ENCODE measurements at regions not wholly inside any gene's neighbourhood (a gene's known extent, or its start where the extent isn't known, plus 50 kb on each side); places are given as distances from the start of the nearest gene placed in this dataset.

DNA sequence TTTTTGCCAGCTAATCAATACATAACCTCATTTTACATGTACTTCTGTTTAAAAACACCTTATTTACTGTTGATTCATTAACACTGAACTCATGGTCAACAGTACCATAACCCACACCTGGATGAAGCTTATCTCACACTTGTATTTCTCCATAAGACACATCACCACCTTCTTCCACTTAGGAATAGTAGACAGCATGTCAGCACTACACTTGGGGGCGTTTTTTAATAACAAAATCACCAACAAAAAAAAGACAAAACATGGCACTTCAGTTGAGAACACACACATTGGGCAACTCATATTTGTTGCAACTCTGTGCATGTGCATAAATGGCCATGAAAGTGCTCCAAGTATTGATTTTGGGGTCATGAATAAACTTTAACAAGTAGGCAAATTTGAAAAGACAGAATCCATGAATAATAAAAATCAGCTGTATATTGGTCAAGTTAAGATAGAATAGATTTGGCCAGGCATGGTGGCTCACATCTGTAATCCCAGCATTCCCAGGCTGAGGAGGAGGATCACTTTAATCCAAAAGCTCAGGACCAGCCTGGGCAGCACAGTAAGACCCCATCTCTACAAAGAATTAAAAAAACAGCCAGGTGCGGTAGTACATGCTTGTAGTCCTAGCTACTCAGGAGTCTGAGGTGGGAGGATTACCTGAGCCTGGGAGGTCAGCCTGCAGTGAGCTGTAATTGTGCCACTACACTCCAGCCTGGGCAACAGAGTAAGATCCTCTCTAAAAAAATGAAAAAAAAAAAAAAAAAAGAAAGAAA is 84.4 kb upstream of the SRD5A2 start:
- TF ChIP-seq, protein P1, sequence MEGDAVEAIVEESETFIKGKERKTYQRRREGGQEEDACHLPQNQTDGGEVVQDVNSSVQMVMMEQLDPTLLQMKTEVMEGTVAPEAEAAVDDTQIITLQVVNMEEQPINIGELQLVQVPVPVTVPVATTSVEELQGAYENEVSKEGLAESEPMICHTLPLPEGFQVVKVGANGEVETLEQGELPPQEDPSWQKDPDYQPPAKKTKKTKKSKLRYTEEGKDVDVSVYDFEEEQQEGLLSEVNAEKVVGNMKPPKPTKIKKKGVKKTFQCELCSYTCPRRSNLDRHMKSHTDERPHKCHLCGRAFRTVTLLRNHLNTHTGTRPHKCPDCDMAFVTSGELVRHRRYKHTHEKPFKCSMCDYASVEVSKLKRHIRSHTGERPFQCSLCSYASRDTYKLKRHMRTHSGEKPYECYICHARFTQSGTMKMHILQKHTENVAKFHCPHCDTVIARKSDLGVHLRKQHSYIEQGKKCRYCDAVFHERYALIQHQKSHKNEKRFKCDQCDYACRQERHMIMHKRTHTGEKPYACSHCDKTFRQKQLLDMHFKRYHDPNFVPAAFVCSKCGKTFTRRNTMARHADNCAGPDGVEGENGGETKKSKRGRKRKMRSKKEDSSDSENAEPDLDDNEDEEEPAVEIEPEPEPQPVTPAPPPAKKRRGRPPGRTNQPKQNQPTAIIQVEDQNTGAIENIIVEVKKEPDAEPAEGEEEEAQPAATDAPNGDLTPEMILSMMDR (IDR thresholded peaks at IDR 0.05; ENCODE audit: insufficient read depth in 1 of 2, low read depth in 1 of 2, low read length in 1 of 2, severe bottlenecking in 1 of 2, unreplicated experiment in 1 of 2): no peak
- no peaks in the 10 kb centered on the region for H3K36me3 ChIP-seq (ENCODE audit: control insufficient read depth, insufficient read depth, low read length)
- POLR2A ChIA-PET: no interaction called here
- no peak overlapping the region for H3K4me3 ChIP-seq (ENCODE audit: low read depth, low read length)
- no peak for DNase-seq
- intact Hi-C loops (cut with micrococcal nuclease; ENCODE audit: unreplicated experiment): no loop called here
- no peaks in the 10 kb centered on the region for H3K9me3 ChIP-seq
- no peak overlapping the region for H3K27ac Mint-ChIP-seq (ENCODE audit: unreplicated experiment)
- no peaks in the 10 kb centered on the region for H3K9me3 Mint-ChIP-seq (ENCODE audit: unreplicated experiment)
- no peaks in the 10 kb centered on the region for H3K36me3 Mint-ChIP-seq (ENCODE audit: insufficient read depth, unreplicated experiment)
- no peaks in the 10 kb centered on the region for H3K27me3 ChIP-seq (replicated peaks; ENCODE audit: control insufficient read depth, insufficient read depth, low read length)
- no peak overlapping the region for H3K4me3 Mint-ChIP-seq (ENCODE audit: unreplicated experiment)
- BruUV-seq (replicated peaks): no TSS peak
- CTCF ChIA-PET: no interaction called here
- no peaks in the 10 kb centered on the region for H3K4me1 ChIP-seq
- H3K4me1 Mint-ChIP-seq (ENCODE audit: low read depth, unreplicated experiment): no peaks in the 10 kb centered on the region
- peaks cover 4% of the 10 kb centered on the region for H3K27me3 Mint-ChIP-seq (ENCODE audit: insufficient read depth, unreplicated experiment)

DNA sequence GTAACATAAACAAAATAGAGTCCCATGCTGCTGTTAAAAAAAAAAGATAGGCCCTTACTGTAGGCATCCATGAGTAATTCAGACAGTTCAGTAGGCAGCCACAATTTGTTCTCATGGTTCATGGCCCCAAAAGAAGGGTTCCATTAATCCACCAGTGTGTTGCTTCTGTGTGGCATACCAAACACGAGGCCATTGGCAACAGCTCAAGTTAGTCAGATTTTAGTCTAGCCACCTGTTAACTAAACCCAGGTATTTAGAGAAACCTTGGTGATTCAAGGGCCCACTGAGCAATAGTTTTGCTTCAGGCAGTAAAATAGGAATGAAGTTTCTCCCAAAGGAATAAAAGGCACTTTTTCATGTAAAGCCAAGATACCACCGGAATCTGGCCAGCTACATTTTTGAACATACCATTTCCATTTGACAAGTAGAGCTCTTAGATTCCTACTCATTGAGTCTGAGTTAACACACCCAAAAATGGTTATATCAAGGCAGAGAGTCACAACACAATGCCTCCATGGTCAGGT is 80.1 kb upstream of the SRD5A2 start:
- H3K4me1 Mint-ChIP-seq (ENCODE audit: low read depth, unreplicated experiment): no peaks in the 10 kb centered on the region
- POLR2A ChIA-PET: no interaction called here
- no peak overlapping the region for H3K4me3 Mint-ChIP-seq (ENCODE audit: unreplicated experiment)
- H3K27me3 Mint-ChIP-seq (ENCODE audit: insufficient read depth, unreplicated experiment): peaks cover 18% of the 10 kb centered on the region
- TF ChIP-seq, protein P1 (IDR thresholded peaks at IDR 0.05; ENCODE audit: insufficient read depth in 1 of 2, low read depth in 1 of 2, low read length in 1 of 2, severe bottlenecking in 1 of 2, unreplicated experiment in 1 of 2): no peak
- no peaks in the 10 kb centered on the region for H3K36me3 ChIP-seq (ENCODE audit: control insufficient read depth, insufficient read depth, low read length)
- no peak overlapping the region for H3K4me3 ChIP-seq (ENCODE audit: low read depth, low read length)
- BruUV-seq (replicated peaks): no TSS peak
- intact Hi-C loops (cut with micrococcal nuclease; ENCODE audit: unreplicated experiment): no loop called here
- no peaks in the 10 kb centered on the region for H3K27me3 ChIP-seq (replicated peaks; ENCODE audit: control insufficient read depth, insufficient read depth, low read length)
- CTCF ChIA-PET: no interaction called here
- H3K9me3 ChIP-seq: no peaks in the 10 kb centered on the region
- DNase-seq: no peak
- H3K27ac Mint-ChIP-seq (ENCODE audit: unreplicated experiment): no peak overlapping the region
- H3K9me3 Mint-ChIP-seq (ENCODE audit: unreplicated experiment): no peaks in the 10 kb centered on the region
- H3K4me1 ChIP-seq: no peaks in the 10 kb centered on the region
- no peaks in the 10 kb centered on the region for H3K36me3 Mint-ChIP-seq (ENCODE audit: insufficient read depth, unreplicated experiment)

DNA sequence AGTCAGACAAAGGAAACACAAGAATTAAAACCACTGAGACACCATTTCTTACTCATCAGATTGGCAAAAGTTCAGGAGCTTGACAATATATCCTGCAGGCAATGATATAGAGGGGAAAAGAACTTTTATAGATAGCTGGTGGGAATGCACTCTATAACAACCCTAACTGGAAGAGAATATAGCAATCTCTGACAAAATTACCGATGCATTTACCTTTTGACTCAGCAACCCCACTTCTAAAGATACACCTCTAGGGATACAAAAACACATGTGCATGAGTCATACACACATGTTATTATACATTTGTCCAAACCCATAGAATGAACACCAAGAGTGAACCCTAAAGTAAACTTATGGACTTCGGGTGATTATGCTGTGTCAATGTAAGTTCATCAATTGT is 79.4 kb upstream of the SRD5A2 start:
- CTCF ChIA-PET: no interaction called here
- intact Hi-C loops (cut with micrococcal nuclease; ENCODE audit: unreplicated experiment): no loop called here
- no peaks in the 10 kb centered on the region for H3K36me3 ChIP-seq (ENCODE audit: control insufficient read depth, insufficient read depth, low read length)
- POLR2A ChIA-PET: no interaction called here
- TF ChIP-seq, protein P1 (IDR thresholded peaks at IDR 0.05; ENCODE audit: insufficient read depth in 1 of 2, low read depth in 1 of 2, low read length in 1 of 2, severe bottlenecking in 1 of 2, unreplicated experiment in 1 of 2): no peak
- Mint-ChIP-seq H3K27me3 (ENCODE audit: insufficient read depth, unreplicated experiment) (peaks cover 20% of the 10 kb centered on the region), H3K27ac (ENCODE audit: unreplicated experiment) (no peak overlapping the region), H3K36me3 (ENCODE audit: insufficient read depth, unreplicated experiment) (no peaks in the 10 kb centered on the region), H3K4me3 (ENCODE audit: unreplicated experiment) (no peak overlapping the region), H3K9me3 (ENCODE audit: unreplicated experiment) (no peaks in the 10 kb centered on the region), H3K4me1 (ENCODE audit: low read depth, unreplicated experiment) (no peaks in the 10 kb centered on the region)
- no peak overlapping the region for H3K4me3 ChIP-seq (ENCODE audit: low read depth, low read length)
- no peaks in the 10 kb centered on the region for H3K27me3 ChIP-seq (replicated peaks; ENCODE audit: control insufficient read depth, insufficient read depth, low read length)
- no peaks in the 10 kb centered on the region for H3K9me3 ChIP-seq
- H3K4me1 ChIP-seq: no peaks in the 10 kb centered on the region
- BruUV-seq (replicated peaks): no TSS peak
- no peak for DNase-seq

All from Caco-2 (cell line).